ENCODE measurements at regions not wholly inside any gene's neighbourhood (a gene's known extent, or its start where the extent isn't known, plus 50 kb on each side); places are given as distances from the start of the nearest gene placed in this dataset.

DNA sequence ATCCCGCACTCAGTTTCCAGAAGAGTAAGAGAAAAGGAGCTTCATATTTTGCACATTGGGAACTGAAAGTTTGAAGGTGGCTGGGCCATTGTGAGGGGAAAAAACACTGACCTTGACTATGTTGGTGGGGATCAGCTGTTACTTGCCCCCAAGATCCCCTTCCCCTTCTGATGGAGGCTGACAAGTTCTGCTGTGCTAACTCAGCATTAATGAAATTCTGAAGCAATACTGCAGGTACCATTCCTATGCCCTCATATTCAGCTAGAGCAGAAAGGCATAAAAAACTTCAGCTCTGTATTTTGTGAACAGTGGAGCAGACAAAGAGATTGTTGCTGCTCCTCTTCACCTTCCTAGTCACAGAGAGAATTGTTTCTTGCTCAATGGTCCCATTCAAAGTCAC, 1013.8 kb upstream of the C9orf72 start:
- TF ChIP-seq CTCF (IDR thresholded peaks at IDR 0.05) (no peak), POLR2A (IDR thresholded peaks at IDR 0.05) (no peak)

All from thyroid gland (tissue), 4 donors.